Upper lobe of left lung (tissue), 6 donors: ENCODE measurements at regions not wholly inside any gene's neighbourhood (a gene's known extent, or its start where the extent isn't known, plus 50 kb on each side); places are given as distances from the start of the nearest gene placed in this dataset.

Source experiments
- ATAC-seq, 2 donors: fragments of 200-7000 bp; cut with Tn5 transposase; one replicate each; pipeline ENCODE4 v1.9.1; 2022; ENCODE audit warnings: mild to moderate bottlenecking in 2 of 2, moderate library complexity in 2 of 2; ENCODE audit not compliant: low FRiP score in 2 of 2
- DNase-seq, 2 donors: peaks; one replicate each; pipeline ENCODE4 v3.0.0-alpha.2; 2019 to 2020
- H3K27ac ChIP-seq, 4 donors: fragments of 200-600 bp; sonication (generic); one replicate each; pipeline ENCODE4 v1.5.1; 2016 to 2019
- H3K27me3 ChIP-seq, 4 donors: fragments of 200-600 bp; sonication (generic); one replicate each; pipeline ENCODE4 v1.5.1; 2017 to 2019
- H3K36me3 ChIP-seq, 4 donors: fragments of 200-600 bp; sonication (generic); one replicate each; pipeline ENCODE4 v1.5.1; 2016 to 2019
- H3K4me1 ChIP-seq, 4 donors: fragments of 200-600 bp; sonication (generic); one replicate each; pipeline ENCODE4 v1.5.1; 2018 to 2019
- H3K4me3 ChIP-seq, 4 donors: fragments of 200-600 bp; sonication (generic); one replicate each; pipeline ENCODE4 v1.5.1; 2017 to 2019; ENCODE audit warnings: mild to moderate bottlenecking in 2 of 4, moderate library complexity in 1 of 4
- H3K9me3 ChIP-seq, 4 donors: fragments of 200-600 bp; sonication (generic); one replicate each; pipeline ENCODE4 v1.5.1; 2018 to 2019
- CTCF ChIP-seq, 6 experiments: fragments of 450-650 bp in 4 of 6; fragments of 200-600 bp in 2 of 6; sonication (generic) in 2 of 6; IDR thresholded peaks; one replicate each; pipeline ENCODE4 v1.5.1; 2016 to 2019; ENCODE audit warnings: antibody characterized with exemption in 6 of 6
- EP300 ChIP-seq, 4 donors: sonication (generic); formaldehyde crosslinking; IDR thresholded peaks; one replicate each; pipeline ENCODE4 v1.5.1; 2017; ENCODE audit warnings: antibody characterized with exemption in 4 of 4, control low read depth in 2 of 4
- POLR2A ChIP-seq, 4 donors: fragments of 450-650 bp; IDR thresholded peaks; one replicate each; pipeline ENCODE4 v1.5.1; 2016 to 2017; ENCODE audit warnings: antibody characterized with exemption in 4 of 4, mild to moderate bottlenecking in 2 of 4
- POLR2AphosphoS5 ChIP-seq, 2 donors: sonication (generic); formaldehyde crosslinking; IDR thresholded peaks; one replicate each; pipeline ENCODE4 v1.5.1; 2017; ENCODE audit warnings: antibody characterized with exemption in 2 of 2
- WGBS, 2 donors: methylation state at CpG; one replicate each; pipeline ENCODE4 v1.1.5; 2017 to 2018; 5-methylcytosine and 5-hydroxymethylcytosine counted together
- donor health status: DM: no; HTN: no; CAD: no; lungs with moderate emphysema.
- donor health status: DM: no; HTN: yes; CAD: no; lungs with severe emphysema.

DNA sequence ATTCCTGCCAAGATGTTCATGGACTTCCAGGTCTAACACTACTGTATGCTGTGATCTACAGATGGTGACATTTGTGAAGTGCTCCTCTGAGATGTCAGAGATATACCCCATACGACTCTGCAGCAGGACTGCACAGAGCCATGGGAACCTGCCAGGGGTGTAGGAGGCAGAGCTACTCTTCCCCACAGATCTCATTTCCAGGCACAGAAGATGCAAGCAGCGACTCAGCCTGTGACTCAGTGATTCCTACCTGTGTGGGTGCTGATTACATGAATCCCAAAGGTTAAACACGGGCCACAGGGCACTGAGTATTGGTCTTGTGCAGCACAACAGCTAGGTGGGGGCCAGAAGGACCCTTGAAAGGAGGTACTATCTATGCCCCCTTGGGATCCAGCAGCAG, 137.0 kb upstream of the SOX9 start:
- DNase-seq = no peak
- H3K27ac ChIP-seq = no peak overlapping the region
- TF ChIP-seq POLR2A (IDR thresholded peaks at IDR 0.05) (no peak), POLR2AphosphoS5 (IDR thresholded peaks at IDR 0.05) (no peak), EP300 (IDR thresholded peaks at IDR 0.05) (no peak), CTCF (IDR thresholded peaks at IDR 0.05) (no peak)
- H3K36me3 ChIP-seq = no peaks in the 10 kb centered on the region
- no peak overlapping the region for H3K4me3 ChIP-seq
- no peaks in the 10 kb centered on the region for H3K9me3 ChIP-seq
- no peak for ATAC-seq
- no peaks in the 10 kb centered on the region for H3K27me3 ChIP-seq
- WGBS, 2 donors = 79 to 82% methylated on average over 3 of the region's 3 CpGs
- no peaks in the 10 kb centered on the region for H3K4me1 ChIP-seq

DNA sequence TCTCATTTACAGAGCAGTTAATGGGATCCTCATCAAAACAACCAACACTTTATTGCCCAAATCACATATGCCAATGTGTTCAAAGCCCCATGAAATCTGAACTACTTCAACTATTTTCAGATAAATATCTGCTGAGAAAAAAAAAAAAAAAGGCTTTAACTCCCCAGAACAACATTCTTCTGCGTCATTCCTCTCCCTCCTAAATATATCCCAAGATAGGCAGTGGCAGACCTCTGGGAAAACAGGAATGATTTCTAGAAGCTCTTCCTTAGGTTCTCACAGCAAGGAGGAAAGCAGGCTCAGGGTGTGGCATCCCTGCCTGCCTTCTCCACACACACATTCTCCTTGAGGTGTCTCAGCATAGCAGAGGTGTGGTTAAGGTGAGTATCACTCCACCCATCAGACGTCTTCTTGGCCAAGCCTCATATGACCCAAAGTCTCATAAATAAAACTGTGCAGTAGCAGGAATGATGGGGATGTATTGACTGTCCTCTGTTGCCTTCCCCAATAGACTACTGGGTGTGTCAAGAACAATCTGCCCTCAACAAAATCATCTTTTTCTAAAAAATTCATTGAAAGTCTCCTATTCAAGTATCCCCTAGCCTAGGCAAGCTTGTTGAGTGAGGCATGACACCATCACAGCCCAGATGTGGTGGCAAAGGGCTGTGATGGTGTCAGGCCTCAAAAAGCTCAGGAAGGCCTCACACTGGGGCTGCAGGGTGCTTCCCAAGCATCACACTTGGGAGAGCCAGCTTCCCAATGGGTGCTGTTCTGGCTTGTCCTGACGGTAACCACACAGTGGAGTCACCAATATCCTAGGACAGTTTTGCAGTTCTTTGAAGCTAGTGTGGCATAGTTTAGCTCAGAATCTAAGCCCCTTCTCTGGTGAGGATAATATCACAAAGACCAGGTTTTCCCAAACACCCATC, 135.4 kb upstream of the SOX9 start:
- Histone ChIP-seq H3K36me3 (no peaks in the 10 kb centered on the region), H3K4me3 (no peak overlapping the region), H3K4me1 (no peaks in the 10 kb centered on the region), H3K27ac (no peak overlapping the region), H3K9me3 (no peaks in the 10 kb centered on the region), H3K27me3 (no peaks in the 10 kb centered on the region)
- ATAC-seq (no peak), DNase-seq (no peak)
- 77 to 78% methylated on average over 3 of the region's 3 CpGs for WGBS, 2 donors
- TF ChIP-seq EP300 (IDR thresholded peaks at IDR 0.05) (no peak), POLR2AphosphoS5 (IDR thresholded peaks at IDR 0.05) (no peak), POLR2A (IDR thresholded peaks at IDR 0.05) (no peak), CTCF (IDR thresholded peaks at IDR 0.05) (no peak)

DNA sequence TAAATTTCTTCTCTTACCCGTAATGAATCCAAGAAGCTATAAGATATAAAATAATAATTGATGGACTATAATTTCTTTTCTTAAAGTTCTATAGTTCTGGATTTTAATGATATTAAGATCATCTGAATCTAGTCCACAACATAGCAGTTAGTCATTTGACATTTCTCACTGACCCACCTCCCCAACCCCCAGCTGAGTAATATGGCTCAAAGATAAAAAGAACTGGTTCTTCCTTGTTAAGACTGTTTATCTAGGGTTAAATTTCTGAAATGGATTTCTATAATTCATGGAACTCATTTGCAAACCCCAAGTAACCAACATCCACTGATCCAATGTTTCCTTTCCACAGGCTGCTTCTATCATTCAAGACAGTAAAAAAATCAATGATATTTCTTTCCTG, 133.9 kb upstream of the SOX9 start:
- no peak overlapping the region for H3K4me3 ChIP-seq
- no peaks in the 10 kb centered on the region for H3K4me1 ChIP-seq
- H3K27ac ChIP-seq = no peak overlapping the region
- no peaks in the 10 kb centered on the region for H3K27me3 ChIP-seq
- DNase-seq (no peak), ATAC-seq (no peak)
- TF ChIP-seq POLR2A (IDR thresholded peaks at IDR 0.05) = no peak
- no peak for TF ChIP-seq POLR2AphosphoS5 (IDR thresholded peaks at IDR 0.05)
- TF ChIP-seq EP300 (IDR thresholded peaks at IDR 0.05) = no peak
- no peak for TF ChIP-seq CTCF (IDR thresholded peaks at IDR 0.05)
- no peaks in the 10 kb centered on the region for H3K9me3 ChIP-seq
- WGBS, 2 donors = 89 to 90% methylated on average over 1 of the region's 1 CpG
- H3K36me3 ChIP-seq = no peaks in the 10 kb centered on the region

GRCh38 chr17:71987634-71988033, 133.2 kb upstream of the SOX9 start:
- no peaks in the 10 kb centered on the region for H3K9me3 ChIP-seq
- 43 to 58% methylated on average over 3 of the region's 3 CpGs for WGBS, 2 donors
- no peak for TF ChIP-seq POLR2AphosphoS5 (IDR thresholded peaks at IDR 0.05)
- ATAC-seq (no peak), DNase-seq (no peak)
- no peak overlapping the region for H3K4me3 ChIP-seq
- no peak overlapping the region for H3K27ac ChIP-seq
- no peaks in the 10 kb centered on the region for H3K36me3 ChIP-seq
- H3K27me3 ChIP-seq = no peaks in the 10 kb centered on the region
- H3K4me1 ChIP-seq = no peaks in the 10 kb centered on the region

GRCh38 chr17:71989117-71989516, 131.7 kb upstream of the SOX9 start:
- no peaks in the 10 kb centered on the region for H3K4me1 ChIP-seq
- WGBS, 2 donors = 61 to 74% methylated on average over 2 of the region's 2 CpGs
- ATAC-seq (no peak), DNase-seq (no peak)
- no peak overlapping the region for H3K27ac ChIP-seq
- H3K4me3 ChIP-seq = no peak overlapping the region
- no peaks in the 10 kb centered on the region for H3K36me3 ChIP-seq
- no peaks in the 10 kb centered on the region for H3K9me3 ChIP-seq
- TF ChIP-seq POLR2AphosphoS5 (IDR thresholded peaks at IDR 0.05) = no peak
- TF ChIP-seq CTCF (IDR thresholded peaks at IDR 0.05) = no peak
- no peak for TF ChIP-seq EP300 (IDR thresholded peaks at IDR 0.05)
- no peaks in the 10 kb centered on the region for H3K27me3 ChIP-seq
